ENCODE measurements at regions not wholly inside any gene's neighbourhood (a gene's known extent, or its start where the extent isn't known, plus 50 kb on each side); places are given as distances from the start of the nearest gene placed in this dataset.

- TF ChIP-seq POLR2AphosphoS5 (IDR thresholded peaks at IDR 0.05) (no peak), POLR2A (IDR thresholded peaks at IDR 0.05) (no peak), CTCF (IDR thresholded peaks at IDR 0.05) (no peak)
- Histone ChIP-seq H3K36me3 (no peaks in the 10 kb centered on the region), H3K4me3 (no peak overlapping the region), H3K27ac (no peak overlapping the region), H3K27me3 (no peaks in the 10 kb centered on the region), H3K4me1 (no peaks in the 10 kb centered on the region), H3K9me3 (no peaks in the 10 kb centered on the region)
- intact Hi-C loops (cut with DNase I; ENCODE audit: low total_unique reads), result no loop called here
- no peak for DNase-seq (ENCODE audit: low spot score in 2 of 2)
These were observed 535.9 kb downstream of the DNAH5 start for GRCh38 chr5:13408616-13409015.

- Histone ChIP-seq H3K4me1 (no peaks in the 10 kb centered on the region), H3K27me3 (no peaks in the 10 kb centered on the region), H3K9me3 (no peaks in the 10 kb centered on the region), H3K27ac (no peak overlapping the region), H3K36me3 (no peaks in the 10 kb centered on the region), H3K4me3 (no peak overlapping the region)
- no peak for DNase-seq (ENCODE audit: low spot score in 2 of 2)
- TF ChIP-seq POLR2A (IDR thresholded peaks at IDR 0.05) (no peak), CTCF (IDR thresholded peaks at IDR 0.05) (no peak), POLR2AphosphoS5 (IDR thresholded peaks at IDR 0.05) (no peak)
- intact Hi-C loops (cut with DNase I; ENCODE audit: low total_unique reads), result no loop called here
These were observed 541.1 kb downstream of the DNAH5 start for GRCh38 chr5:13403351-13403750.

GRCh38 chr5:13385066-13385465 lies 559.4 kb downstream of the DNAH5 start:
- intact Hi-C loops (cut with DNase I; ENCODE audit: low total_unique reads), result no loop called here
- Histone ChIP-seq H3K27ac (no peak overlapping the region), H3K27me3 (no peaks in the 10 kb centered on the region), H3K4me3 (no peak overlapping the region), H3K4me1 (no peaks in the 10 kb centered on the region), H3K36me3 (no peaks in the 10 kb centered on the region), H3K9me3 (peaks cover 6 to 14% of the 10 kb centered on the region in 2 donors)
- TF ChIP-seq POLR2A (IDR thresholded peaks at IDR 0.05), result no peak
- no peak for TF ChIP-seq POLR2AphosphoS5 (IDR thresholded peaks at IDR 0.05)
- DNase-seq (ENCODE audit: low spot score in 2 of 2), result no peak

GRCh38 chr5:13382232-13382631 lies 562.3 kb downstream of the DNAH5 start:
- intact Hi-C loops (cut with DNase I; ENCODE audit: low total_unique reads), result no loop called here
- DNase-seq (ENCODE audit: low spot score in 2 of 2), result no peak
- TF ChIP-seq CTCF (IDR thresholded peaks at IDR 0.05) (no peak), POLR2A (IDR thresholded peaks at IDR 0.05) (no peak), POLR2AphosphoS5 (IDR thresholded peaks at IDR 0.05) (no peak)
- Histone ChIP-seq H3K27ac (no peak overlapping the region), H3K27me3 (no peaks in the 10 kb centered on the region), H3K4me1 (no peaks in the 10 kb centered on the region), H3K9me3 (peaks cover 0 to under 1% of the 10 kb centered on the region in 2 donors), H3K36me3 (no peaks in the 10 kb centered on the region), H3K4me3 (no peak overlapping the region)

GRCh38 chr5:13378091-13378490 lies 566.4 kb downstream of the DNAH5 start:
- DNase-seq (ENCODE audit: low spot score in 2 of 2), result no peak
- H3K27me3 ChIP-seq, result no peaks in the 10 kb centered on the region
- H3K9me3 ChIP-seq, result no peaks in the 10 kb centered on the region
- intact Hi-C loops (cut with DNase I; ENCODE audit: low total_unique reads), result no loop called here
- H3K36me3 ChIP-seq, result no peaks in the 10 kb centered on the region
- no peaks in the 10 kb centered on the region for H3K4me1 ChIP-seq
- no peak overlapping the region for H3K27ac ChIP-seq
- H3K4me3 ChIP-seq, result no peak overlapping the region
- TF ChIP-seq CTCF (IDR thresholded peaks at IDR 0.05), result no peak
- no peak for TF ChIP-seq POLR2AphosphoS5 (IDR thresholded peaks at IDR 0.05)
- no peak for TF ChIP-seq POLR2A (IDR thresholded peaks at IDR 0.05)

GRCh38 chr5:13359344-13359743 lies 585.1 kb downstream of the DNAH5 start:
- H3K27ac ChIP-seq, result no peak overlapping the region
- no peak for DNase-seq (ENCODE audit: low spot score in 2 of 2)
- no peak overlapping the region for H3K4me3 ChIP-seq
- H3K27me3 ChIP-seq, result no peaks in the 10 kb centered on the region
- no peaks in the 10 kb centered on the region for H3K4me1 ChIP-seq
- no peak for TF ChIP-seq CTCF (IDR thresholded peaks at IDR 0.05)
- no peak for TF ChIP-seq POLR2A (IDR thresholded peaks at IDR 0.05)
- no peak for TF ChIP-seq POLR2AphosphoS5 (IDR thresholded peaks at IDR 0.05)
- no peaks in the 10 kb centered on the region for H3K9me3 ChIP-seq
- intact Hi-C loops (cut with DNase I; ENCODE audit: low total_unique reads), result no loop called here
- H3K36me3 ChIP-seq, result no peaks in the 10 kb centered on the region

All from breast epithelium (tissue), 4 donors.